Stomach smooth muscle (tissue), 2 donors: ENCODE measurements at regions not wholly inside any gene's neighbourhood (a gene's known extent, or its start where the extent isn't known, plus 50 kb on each side); places are given as distances from the start of the nearest gene placed in this dataset.

Experiments
- H3K27ac ChIP-seq: one replicate; pipeline ENCODE4 v1.7.0; 2013; ENCODE audit warnings: mild to moderate bottlenecking, low read length, inconsistent platforms
- H3K27me3 ChIP-seq, 2 donors: one replicate each; pipeline ENCODE4 v1.7.0; 2013; ENCODE audit warnings: low read length in 2 of 2; ENCODE audit not compliant: insufficient read depth in 2 of 2, control insufficient read depth in 1 of 2
- H3K36me3 ChIP-seq, 2 donors: one replicate each; pipeline ENCODE4 v1.7.0; 2013; ENCODE audit warnings: low read length in 2 of 2; ENCODE audit not compliant: control insufficient read depth in 2 of 2, insufficient read depth in 2 of 2
- H3K4me1 ChIP-seq: one replicate; pipeline ENCODE4 v1.7.0; 2013; ENCODE audit warnings: low read length; ENCODE audit not compliant: control insufficient read depth, insufficient read depth
- H3K4me3 ChIP-seq, 2 donors: one replicate each; pipeline ENCODE4 v1.7.0; 2013; ENCODE audit warnings: low read length in 2 of 2
- H3K9ac ChIP-seq, 2 donors: one replicate each; pipeline ENCODE4 v1.7.0; 2013; ENCODE audit warnings: low read length in 2 of 2, mild to moderate bottlenecking in 1 of 2
- H3K9me3 ChIP-seq, 2 donors: one replicate each; pipeline ENCODE4 v1.7.0; 2013; ENCODE audit warnings: low read length in 2 of 2; ENCODE audit not compliant: control insufficient read depth in 2 of 2
- donor health status: healthy.
- donor health status: Pancreatic carcinoma.

GRCh38 chr4:156223985-156224384, 270.3 kb upstream of the CTSO start:
- Histone ChIP-seq H3K4me1 (no peaks in the 10 kb centered on the region), H3K27me3 (no peaks in the 10 kb centered on the region), H3K4me3 (no peak overlapping the region), H3K36me3 (no peaks in the 10 kb centered on the region), H3K27ac (no peak overlapping the region), H3K9me3 (no peaks in the 10 kb centered on the region), H3K9ac (no peak overlapping the region)

GRCh38 chr4:156217236-156217635, 263.6 kb upstream of the CTSO start:
- Histone ChIP-seq H3K9me3 (no peaks in the 10 kb centered on the region), H3K27ac (no peak overlapping the region), H3K4me3 (no peak overlapping the region), H3K36me3 (no peaks in the 10 kb centered on the region), H3K27me3 (no peaks in the 10 kb centered on the region), H3K9ac (no peak overlapping the region), H3K4me1 (no peaks in the 10 kb centered on the region)

GRCh38 chr4:156201050-156201449, 247.4 kb upstream of the CTSO start:
- no peaks in the 10 kb centered on the region for H3K36me3 ChIP-seq
- H3K9ac ChIP-seq = no peak overlapping the region
- no peak overlapping the region for H3K27ac ChIP-seq
- H3K4me3 ChIP-seq = no peak overlapping the region
- H3K4me1 ChIP-seq = no peaks in the 10 kb centered on the region
- H3K9me3 ChIP-seq = no peaks in the 10 kb centered on the region
- no peaks in the 10 kb centered on the region for H3K27me3 ChIP-seq

- Histone ChIP-seq H3K27ac (no peak overlapping the region), H3K36me3 (no peaks in the 10 kb centered on the region), H3K4me3 (no peak overlapping the region), H3K4me1 (no peaks in the 10 kb centered on the region), H3K9me3 (no peaks in the 10 kb centered on the region), H3K9ac (no peak overlapping the region), H3K27me3 (no peaks in the 10 kb centered on the region)
Measured at GRCh38 chr4:156198511-156198910, 244.8 kb upstream of the CTSO start.

- no peaks in the 10 kb centered on the region for H3K36me3 ChIP-seq
Measured at GRCh38 chr4:156197216-156197615, 243.6 kb upstream of the CTSO start.

GRCh38 chr4:156196722-156197121, 243.1 kb upstream of the CTSO start:
- Histone ChIP-seq H3K9ac (no peak overlapping the region), H3K36me3 (no peaks in the 10 kb centered on the region), H3K4me1 (no peaks in the 10 kb centered on the region), H3K27ac (no peak overlapping the region), H3K27me3 (no peaks in the 10 kb centered on the region), H3K4me3 (no peak overlapping the region), H3K9me3 (no peaks in the 10 kb centered on the region)

More at GRCh38 chr4:156197216-156197615, 243.6 kb upstream of the CTSO start:
- Histone ChIP-seq H3K4me3 (no peak overlapping the region), H3K9me3 (no peaks in the 10 kb centered on the region), H3K27me3 (no peaks in the 10 kb centered on the region), H3K27ac (no peak overlapping the region), H3K4me1 (no peaks in the 10 kb centered on the region), H3K9ac (no peak overlapping the region)

- Histone ChIP-seq H3K9ac (no peak overlapping the region), H3K27ac (no peak overlapping the region), H3K4me1 (no peaks in the 10 kb centered on the region), H3K4me3 (no peak overlapping the region), H3K27me3 (no peaks in the 10 kb centered on the region), H3K36me3 (no peaks in the 10 kb centered on the region), H3K9me3 (no peaks in the 10 kb centered on the region)
Measured at GRCh38 chr4:156195914-156196313, 242.2 kb upstream of the CTSO start.

GRCh38 chr4:156194896-156195295, 241.2 kb upstream of the CTSO start:
- Histone ChIP-seq H3K27me3 (no peaks in the 10 kb centered on the region), H3K4me1 (no peaks in the 10 kb centered on the region), H3K27ac (no peak overlapping the region), H3K36me3 (no peaks in the 10 kb centered on the region), H3K4me3 (no peak overlapping the region), H3K9me3 (no peaks in the 10 kb centered on the region), H3K9ac (no peak overlapping the region)

- Histone ChIP-seq H3K4me1 (no peaks in the 10 kb centered on the region), H3K4me3 (no peak overlapping the region), H3K9me3 (no peaks in the 10 kb centered on the region), H3K27ac (no peak overlapping the region), H3K36me3 (no peaks in the 10 kb centered on the region), H3K27me3 (no peaks in the 10 kb centered on the region), H3K9ac (no peak overlapping the region)
Measured at GRCh38 chr4:156193800-156194199, 240.1 kb upstream of the CTSO start.

GRCh38 chr4:156193106-156193505, 239.4 kb upstream of the CTSO start:
- H3K4me3 ChIP-seq = no peak overlapping the region
- H3K27ac ChIP-seq = no peak overlapping the region
- no peaks in the 10 kb centered on the region for H3K36me3 ChIP-seq
- no peaks in the 10 kb centered on the region for H3K9me3 ChIP-seq
- H3K9ac ChIP-seq = no peak overlapping the region
- H3K4me1 ChIP-seq = no peaks in the 10 kb centered on the region
- no peaks in the 10 kb centered on the region for H3K27me3 ChIP-seq

- H3K27ac ChIP-seq = no peak overlapping the region
- H3K9me3 ChIP-seq = no peaks in the 10 kb centered on the region
- no peaks in the 10 kb centered on the region for H3K36me3 ChIP-seq
- H3K9ac ChIP-seq = no peak overlapping the region
- no peaks in the 10 kb centered on the region for H3K4me1 ChIP-seq
- no peak overlapping the region for H3K4me3 ChIP-seq
- no peaks in the 10 kb centered on the region for H3K27me3 ChIP-seq
Measured at GRCh38 chr4:156192033-156192432, 238.4 kb upstream of the CTSO start.
